Astrocyte (in vitro differentiated cells and primary cell): ENCODE measurements at regions not wholly inside any gene's neighbourhood (a gene's known extent, or its start where the extent isn't known, plus 50 kb on each side); places are given as distances from the start of the nearest gene placed in this dataset.

ENCODE experiments used
- EZH2 ChIP-seq: IDR thresholded peaks from 2 replicates; pipeline ENCODE4 v1.6.1; 2012; ENCODE audit warnings: mild to moderate bottlenecking, low read length, inconsistent platforms; ENCODE audit not compliant: insufficient read depth
- TF ChIP-seq, protein P1 (sequence below): IDR thresholded peaks from 2 replicates; pipeline ENCODE4 v1.5.1; 2011; ENCODE audit warnings: low read depth, mild to moderate bottlenecking, inconsistent platforms, low read length, moderate library complexity; ENCODE audit not compliant: insufficient read depth

GRCh38 chr18:59957957-59958356, 58.2 kb downstream of the PMAIP1 start:
- TF ChIP-seq, protein P1, sequence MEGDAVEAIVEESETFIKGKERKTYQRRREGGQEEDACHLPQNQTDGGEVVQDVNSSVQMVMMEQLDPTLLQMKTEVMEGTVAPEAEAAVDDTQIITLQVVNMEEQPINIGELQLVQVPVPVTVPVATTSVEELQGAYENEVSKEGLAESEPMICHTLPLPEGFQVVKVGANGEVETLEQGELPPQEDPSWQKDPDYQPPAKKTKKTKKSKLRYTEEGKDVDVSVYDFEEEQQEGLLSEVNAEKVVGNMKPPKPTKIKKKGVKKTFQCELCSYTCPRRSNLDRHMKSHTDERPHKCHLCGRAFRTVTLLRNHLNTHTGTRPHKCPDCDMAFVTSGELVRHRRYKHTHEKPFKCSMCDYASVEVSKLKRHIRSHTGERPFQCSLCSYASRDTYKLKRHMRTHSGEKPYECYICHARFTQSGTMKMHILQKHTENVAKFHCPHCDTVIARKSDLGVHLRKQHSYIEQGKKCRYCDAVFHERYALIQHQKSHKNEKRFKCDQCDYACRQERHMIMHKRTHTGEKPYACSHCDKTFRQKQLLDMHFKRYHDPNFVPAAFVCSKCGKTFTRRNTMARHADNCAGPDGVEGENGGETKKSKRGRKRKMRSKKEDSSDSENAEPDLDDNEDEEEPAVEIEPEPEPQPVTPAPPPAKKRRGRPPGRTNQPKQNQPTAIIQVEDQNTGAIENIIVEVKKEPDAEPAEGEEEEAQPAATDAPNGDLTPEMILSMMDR, result no peak
- TF ChIP-seq EZH2, result no peak
